Neural progenitor cell (in vitro differentiated cells): ENCODE measurements at regions not wholly inside any gene's neighbourhood (a gene's known extent, or its start where the extent isn't known, plus 50 kb on each side); places are given as distances from the start of the nearest gene placed in this dataset.

Experiments
- DNase-seq: peaks from one replicate; pipeline ENCODE4 v3.0.0-alpha.2; 2016; ENCODE audit warnings: low spot score
- H2AFZ ChIP-seq: fragments of 200-600 bp; sonication (generic); replicated peaks from 2 replicates; pipeline ENCODE4 v1.6.1; 2016; ENCODE audit warnings: antibody characterized with exemption
- H3F3A ChIP-seq: fragments of 200-600 bp; sonication (generic); 2 replicates; pipeline ENCODE4 v1.6.1; 2016; ENCODE audit warnings: antibody characterized with exemption, low read depth
- H3K27ac ChIP-seq: fragments of 200-600 bp; sonication (generic); 2 replicates; pipeline ENCODE4 v1.5.1; 2016; ENCODE audit warnings: mild to moderate bottlenecking
- H3K27me3 ChIP-seq: fragments of 200-600 bp; sonication (generic); 2 replicates; pipeline ENCODE4 v1.6.1; 2016; ENCODE audit warnings: mild to moderate bottlenecking, moderate library complexity
- H3K36me3 ChIP-seq: fragments of 200-600 bp; sonication (generic); 2 replicates; pipeline ENCODE4 v1.5.1; 2016
- H3K4me1 ChIP-seq: fragments of 200-600 bp; sonication (generic); 2 replicates; pipeline ENCODE4 v1.6.1; 2016; ENCODE audit warnings: mixed run types
- H3K4me2 ChIP-seq: fragments of 200-600 bp; sonication (generic); 2 replicates; pipeline ENCODE4 v1.6.1; 2016
- H3K4me3 ChIP-seq: fragments of 200-600 bp; sonication (generic); 2 replicates; pipeline ENCODE4 v1.5.1; 2016
- H3K79me2 ChIP-seq: fragments of 200-600 bp; sonication (generic); 2 replicates; pipeline ENCODE4 v1.6.1; 2016; ENCODE audit warnings: low read depth
- H3K9ac ChIP-seq: fragments of 200-600 bp; sonication (generic); 2 replicates; pipeline ENCODE4 v1.6.1; 2016
- H3K9me3 ChIP-seq: fragments of 200-600 bp; sonication (generic); 2 replicates; pipeline ENCODE4 v1.5.1; 2016; ENCODE audit warnings: low read depth
- H4K20me1 ChIP-seq: fragments of 200-600 bp; sonication (generic); 2 replicates; pipeline ENCODE4 v1.6.1; 2016; ENCODE audit warnings: low read depth
- H3K27ac Mint-ChIP-seq: 3 replicates; pipeline ENCODE4 v1.8.0; 2021; ENCODE audit warnings: mixed read lengths
- H3K27me3 Mint-ChIP-seq: 2 replicates; pipeline ENCODE4 v1.8.0; 2022; ENCODE audit warnings: low read depth, mild to moderate bottlenecking, inconsistent platforms, moderate library complexity, mixed read lengths; ENCODE audit not compliant: insufficient read depth
- H3K36me3 Mint-ChIP-seq: 3 replicates; pipeline ENCODE4 v1.8.0; 2021; ENCODE audit warnings: mixed read lengths
- H3K4me1 Mint-ChIP-seq: 3 replicates; pipeline ENCODE4 v1.8.0; 2021; ENCODE audit warnings: mixed read lengths
- H3K4me3 Mint-ChIP-seq: 3 replicates; pipeline ENCODE4 v1.8.0; 2021; ENCODE audit warnings: mild to moderate bottlenecking, moderate library complexity, mixed read lengths
- H3K9me3 Mint-ChIP-seq: 3 replicates; pipeline ENCODE4 v1.8.0; 2020; ENCODE audit warnings: mixed read lengths
- CTCF ChIP-seq: fragments of 200-600 bp; sonication (generic); IDR thresholded peaks from 2 replicates; pipeline ENCODE4 v1.5.1; 2017; ENCODE audit warnings: antibody characterized with exemption, mild to moderate bottlenecking
- EZH2 ChIP-seq: fragments of 200-600 bp; sonication (generic); IDR thresholded peaks from 2 replicates; pipeline ENCODE4 v1.6.1; 2017; ENCODE audit warnings: antibody characterized with exemption, mild to moderate bottlenecking, moderate library complexity
- EZH2phosphoT487 ChIP-seq: fragments of 200-600 bp; sonication (generic); IDR thresholded peaks from 2 replicates; pipeline ENCODE4 v1.6.1; 2017; ENCODE audit warnings: antibody characterized with exemption

DNA sequence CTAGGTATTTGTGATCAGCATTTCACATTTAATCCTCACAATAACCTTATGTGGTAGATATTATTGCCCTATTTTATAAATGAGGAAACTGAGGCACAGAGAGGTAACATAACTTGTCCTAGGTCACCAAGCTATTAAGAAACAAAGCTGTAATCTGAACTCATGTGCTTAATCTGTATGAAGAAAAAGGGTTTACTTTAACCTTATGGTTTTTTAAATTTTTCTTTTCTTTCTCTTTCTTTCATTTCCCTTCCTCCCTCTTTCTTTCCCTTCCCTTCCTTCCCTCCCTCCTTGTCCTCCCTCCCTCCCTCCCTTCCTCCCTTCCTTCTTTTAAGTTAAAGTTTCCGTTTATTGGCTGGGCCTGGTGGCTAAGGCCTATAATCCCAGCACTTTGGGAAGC is 105.2 kb upstream of the AMZ2 start:
- Histone ChIP-seq H3K4me2 (no peak overlapping the region), H3K27ac (no peak overlapping the region), H3F3A (no peaks in the 10 kb centered on the region), H4K20me1 (no peaks in the 10 kb centered on the region), H3K27me3 (no peaks in the 10 kb centered on the region), H2AFZ (no peak overlapping the region), H3K9ac (no peak overlapping the region), H3K4me1 (no peaks in the 10 kb centered on the region), H3K79me2 (no peaks in the 10 kb centered on the region), H3K9me3 (no peaks in the 10 kb centered on the region), H3K4me3 (no peak overlapping the region), H3K36me3 (no peaks in the 10 kb centered on the region)
- Mint-ChIP-seq H3K4me3 (no peak overlapping the region), H3K27ac (no peak overlapping the region), H3K4me1 (no peaks in the 10 kb centered on the region), H3K36me3 (no peaks in the 10 kb centered on the region), H3K9me3 (no peaks in the 10 kb centered on the region), H3K27me3 (no peaks in the 10 kb centered on the region)
- DNase-seq: no peak
- TF ChIP-seq EZH2phosphoT487: no peak
- no peak for TF ChIP-seq CTCF
- no peak for TF ChIP-seq EZH2

- no peaks in the 10 kb centered on the region for H3K9me3 Mint-ChIP-seq
- no peaks in the 10 kb centered on the region for H3K36me3 Mint-ChIP-seq
- no peaks in the 10 kb centered on the region for H3K27me3 Mint-ChIP-seq
- Histone ChIP-seq H2AFZ (no peak overlapping the region), H3K36me3 (no peaks in the 10 kb centered on the region), H3K27ac (no peak overlapping the region), H3F3A (no peaks in the 10 kb centered on the region), H4K20me1 (no peaks in the 10 kb centered on the region), H3K9me3 (no peaks in the 10 kb centered on the region), H3K27me3 (no peaks in the 10 kb centered on the region), H3K9ac (no peak overlapping the region), H3K4me2 (no peak overlapping the region), H3K79me2 (no peaks in the 10 kb centered on the region), H3K4me1 (no peaks in the 10 kb centered on the region), H3K4me3 (no peak overlapping the region)
- H3K27ac Mint-ChIP-seq: no peak overlapping the region
- H3K4me1 Mint-ChIP-seq: no peaks in the 10 kb centered on the region
- DNase-seq: no peak
- H3K4me3 Mint-ChIP-seq: no peak overlapping the region
- no peak for TF ChIP-seq EZH2
- TF ChIP-seq CTCF: no peak
- TF ChIP-seq EZH2phosphoT487: no peak
These were observed 104.4 kb upstream of the AMZ2 start for GRCh38 chr17:68143425-68143824.

DNA sequence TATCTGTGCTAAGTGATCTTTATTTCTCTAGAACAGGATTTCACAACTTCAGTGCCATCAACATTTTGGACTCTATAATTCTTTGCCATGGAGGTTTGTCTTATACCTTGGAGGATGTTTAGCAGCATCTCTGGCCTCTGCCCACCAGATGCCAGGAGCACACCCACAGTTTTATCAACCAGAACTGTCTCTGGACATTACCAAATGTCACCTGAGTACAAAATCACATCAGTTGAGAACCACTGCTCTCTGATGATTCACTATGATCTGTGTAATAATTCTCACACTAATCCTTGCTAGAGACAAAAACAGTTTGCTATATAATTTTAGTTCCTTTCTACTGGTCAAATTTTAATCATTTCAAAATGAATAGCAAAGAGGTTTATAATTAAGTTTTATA is 102.8 kb upstream of the AMZ2 start:
- Mint-ChIP-seq H3K9me3 (peaks cover 2% of the 10 kb centered on the region), H3K36me3 (no peaks in the 10 kb centered on the region), H3K4me1 (no peaks in the 10 kb centered on the region), H3K27me3 (no peaks in the 10 kb centered on the region), H3K27ac (no peak overlapping the region), H3K4me3 (no peak overlapping the region)
- no peaks in the 10 kb centered on the region for H3K9me3 ChIP-seq
- TF ChIP-seq EZH2 (no peak), EZH2phosphoT487 (no peak), CTCF (no peak)
- no peak overlapping the region for H2AFZ ChIP-seq
- no peaks in the 10 kb centered on the region for H3K4me1 ChIP-seq
- H3K27ac ChIP-seq: no peak overlapping the region
- H3K36me3 ChIP-seq: no peaks in the 10 kb centered on the region
- H3K27me3 ChIP-seq: no peaks in the 10 kb centered on the region
- no peaks in the 10 kb centered on the region for H3F3A ChIP-seq
- DNase-seq: no peak
- H4K20me1 ChIP-seq: no peaks in the 10 kb centered on the region
- no peak overlapping the region for H3K9ac ChIP-seq
- no peaks in the 10 kb centered on the region for H3K79me2 ChIP-seq
- H3K4me2 ChIP-seq: no peak overlapping the region
- no peak overlapping the region for H3K4me3 ChIP-seq

GRCh38 chr17:68148936-68149335 is 98.9 kb upstream of the AMZ2 start:
- Histone ChIP-seq H3K9ac (no peak overlapping the region), H3K79me2 (no peaks in the 10 kb centered on the region), H3K4me3 (no peak overlapping the region), H3K4me1 (no peaks in the 10 kb centered on the region), H2AFZ (no peak overlapping the region), H3K4me2 (no peak overlapping the region), H3F3A (no peaks in the 10 kb centered on the region), H3K9me3 (no peaks in the 10 kb centered on the region), H3K27me3 (no peaks in the 10 kb centered on the region), H3K36me3 (no peaks in the 10 kb centered on the region), H4K20me1 (no peaks in the 10 kb centered on the region), H3K27ac (no peak overlapping the region)
- no peak overlapping the region for H3K27ac Mint-ChIP-seq
- peaks cover 2% of the 10 kb centered on the region for H3K9me3 Mint-ChIP-seq
- H3K4me3 Mint-ChIP-seq: no peak overlapping the region
- no peaks in the 10 kb centered on the region for H3K4me1 Mint-ChIP-seq
- TF ChIP-seq EZH2phosphoT487 (no peak), EZH2 (no peak), CTCF (no peak)
- no peak for DNase-seq
- H3K36me3 Mint-ChIP-seq: no peaks in the 10 kb centered on the region
- H3K27me3 Mint-ChIP-seq: no peaks in the 10 kb centered on the region
